GM23338 (cell line): ENCODE measurements at regions not wholly inside any gene's neighbourhood (a gene's known extent, or its start where the extent isn't known, plus 50 kb on each side); places are given as distances from the start of the nearest gene placed in this dataset.

ENCODE experiments used
- ATAC-seq: fragments of 200-7000 bp; cut with Tn5 transposase; 3 replicates; pipeline ENCODE4 v1.9.1; 2020
- DNase-seq: peaks from one replicate; pipeline ENCODE4 v3.0.0-alpha.2; 2015; ENCODE audit warnings: low spot score
- H2AFZ ChIP-seq: fragments of 200-600 bp; sonication (generic); 2 replicates; pipeline ENCODE4 v1.8.0; 2016; ENCODE audit warnings: antibody characterized with exemption, mild to moderate bottlenecking, moderate library complexity
- H3F3A ChIP-seq: fragments of 200-600 bp; sonication (generic); replicated peaks from 2 replicates; pipeline ENCODE4 v1.8.0; 2017; ENCODE audit warnings: antibody characterized with exemption, mixed run types, low read depth
- H3K27ac ChIP-seq: fragments of 200-600 bp; sonication (generic); 2 replicates; pipeline ENCODE4 v1.6.1; 2016; ENCODE audit warnings: low read depth
- H3K27me3 ChIP-seq: fragments of 200-600 bp; sonication (generic); 2 replicates; pipeline ENCODE4 v1.8.0; 2016; ENCODE audit warnings: mild to moderate bottlenecking, mixed run types, moderate library complexity; ENCODE audit not compliant: insufficient read depth
- H3K36me3 ChIP-seq: fragments of 200-600 bp; sonication (generic); 2 replicates; pipeline ENCODE4 v1.8.0; 2016; ENCODE audit warnings: mild to moderate bottlenecking; ENCODE audit not compliant: insufficient read depth
- H3K4me1 ChIP-seq: fragments of 200-600 bp; sonication (generic); 2 replicates; pipeline ENCODE4 v1.8.0; 2016; ENCODE audit warnings: mild to moderate bottlenecking, moderate library complexity; ENCODE audit not compliant: insufficient read depth
- H3K4me2 ChIP-seq: fragments of 200-600 bp; sonication (generic); 2 replicates; pipeline ENCODE4 v1.7.1; 2017; ENCODE audit warnings: mixed run types
- H3K4me3 ChIP-seq: fragments of 200-600 bp; sonication (generic); 2 replicates; pipeline ENCODE4 v1.6.1; 2016; ENCODE audit warnings: mixed run types
- H3K79me2 ChIP-seq: fragments of 200-600 bp; sonication (generic); replicated peaks from 2 replicates; pipeline ENCODE4 v1.8.0; 2017; ENCODE audit warnings: mild to moderate bottlenecking; ENCODE audit not compliant: insufficient read depth
- H3K9me2 ChIP-seq: fragments of 200-600 bp; sonication (generic); 2 replicates; pipeline ENCODE4 v1.8.0; 2017; ENCODE audit not compliant: insufficient read depth
- H4K20me1 ChIP-seq: fragments of 200-600 bp; sonication (generic); replicated peaks from 2 replicates; pipeline ENCODE4 v1.8.0; 2017; ENCODE audit warnings: mild to moderate bottlenecking; ENCODE audit not compliant: insufficient read depth
- H3K27ac Mint-ChIP-seq: 2 replicates; pipeline ENCODE4 v1.8.0; 2020; ENCODE audit warnings: inconsistent platforms, mild to moderate bottlenecking, moderate library complexity, mixed read lengths
- H3K27me3 Mint-ChIP-seq: 3 replicates; pipeline ENCODE4 v1.8.0; 2022; ENCODE audit warnings: low read depth, mild to moderate bottlenecking, moderate library complexity, mixed read lengths, inconsistent platforms; ENCODE audit not compliant: insufficient read depth, poor library complexity
- H3K36me3 Mint-ChIP-seq: 3 replicates; pipeline ENCODE4 v1.8.0; 2021; ENCODE audit warnings: low read depth, mild to moderate bottlenecking, inconsistent platforms, moderate library complexity, mixed read lengths
- H3K4me1 Mint-ChIP-seq: 3 replicates; pipeline ENCODE4 v1.8.0; 2020; ENCODE audit warnings: mild to moderate bottlenecking, inconsistent platforms, mixed read lengths
- H3K4me3 Mint-ChIP-seq: 3 replicates; pipeline ENCODE4 v1.8.0; 2021; ENCODE audit warnings: moderate library complexity, mild to moderate bottlenecking, inconsistent platforms, mixed read lengths
- H3K9me3 Mint-ChIP-seq: 3 replicates; pipeline ENCODE4 v1.8.0; 2020; ENCODE audit warnings: moderate library complexity, mild to moderate bottlenecking, inconsistent platforms, mixed read lengths
- CREB1 ChIP-seq: fragments of 250-450 bp; sonication (Bioruptor Pico); IDR thresholded peaks from 2 replicates; pipeline ENCODE4 v1.5.0; 2020; ENCODE audit warnings: low read depth, mild to moderate bottlenecking, moderate library complexity
- CTCF ChIP-seq, 2 experiments: fragments of 200-600 bp in 1 of 2; sonication (generic) in 1 of 2; conservative IDR thresholded peaks; 2 replicates each; pipeline versions ENCODE4 v1.5.1 to v1.6.1; 2016 to 2017; ENCODE audit warnings: antibody characterized with exemption in 2 of 2, low read depth in 2 of 2, mild to moderate bottlenecking in 2 of 2, moderate library complexity in 1 of 2
- EZH2 ChIP-seq: fragments of 200-600 bp; sonication (generic); IDR thresholded peaks from one replicate; pipeline ENCODE4 v1.8.0; 2017; ENCODE audit warnings: antibody characterized with exemption, mild to moderate bottlenecking, low read depth; ENCODE audit not compliant: unreplicated experiment
- EZH2phosphoT487 ChIP-seq: fragments of 200-600 bp; sonication (generic); IDR thresholded peaks from one replicate; pipeline ENCODE4 v1.8.1; 2018; ENCODE audit warnings: antibody characterized with exemption; ENCODE audit not compliant: unreplicated experiment
- JUNB ChIP-seq: IDR thresholded peaks from one replicate; pipeline ENCODE4 v1.6.1; 2016; ENCODE audit warnings: antibody characterized with exemption; ENCODE audit not compliant: unreplicated experiment
- NANOG ChIP-seq: IDR thresholded peaks from 2 replicates; pipeline ENCODE4 v1.6.1; 2016; ENCODE audit warnings: antibody characterized with exemption, borderline replicate concordance
- POLR2AphosphoS5 ChIP-seq: IDR thresholded peaks from 2 replicates; pipeline ENCODE4 v1.6.1; 2016; ENCODE audit warnings: antibody characterized with exemption, low read depth
- STAT1 ChIP-seq: IDR thresholded peaks from one replicate; pipeline ENCODE4 v1.6.1; 2016; ENCODE audit warnings: antibody characterized with exemption; ENCODE audit not compliant: unreplicated experiment
- ZNF114 ChIP-seq: fragments of 250-450 bp; sonication (Bioruptor Pico); IDR thresholded peaks from 2 replicates; pipeline ENCODE4 v1.5.0; 2020; ENCODE audit warnings: mild to moderate bottlenecking, moderate library complexity
- ZNF331 ChIP-seq: fragments of 250-450 bp; sonication (Bioruptor Pico); IDR thresholded peaks from 2 replicates; pipeline ENCODE4 v1.5.0; 2020; ENCODE audit warnings: low read depth, mild to moderate bottlenecking, moderate library complexity
- TF ChIP-seq, protein P1 (sequence below): fragments of 250-450 bp; sonication (Bioruptor Pico); IDR thresholded peaks from 2 replicates; pipeline ENCODE4 v1.5.0; 2020; ENCODE audit warnings: mild to moderate bottlenecking, moderate library complexity
- TF ChIP-seq, protein P2 (sequence below): IDR thresholded peaks from one replicate; pipeline ENCODE4 v1.6.1; 2018; ENCODE audit warnings: antibody characterized with exemption; ENCODE audit not compliant: unreplicated experiment
- TF ChIP-seq, protein P3 (sequence below): IDR thresholded peaks from 2 replicates; pipeline ENCODE4 v1.6.1; 2016; ENCODE audit warnings: antibody characterized with exemption

- no peak overlapping the region for H3K27ac Mint-ChIP-seq
- 0 out of 2 replicates have a peak overlapping the region, but pooled peaks have one; percentile 69 for H2AFZ ChIP-seq
- H3K27me3 Mint-ChIP-seq: peaks cover 2% of the 10 kb centered on the region
- no peak overlapping the region for H3K4me2 ChIP-seq
- H3K4me1 Mint-ChIP-seq: peaks cover 8% of the 10 kb centered on the region
- H3F3A ChIP-seq: no peaks in the 10 kb centered on the region
- H3K4me3 Mint-ChIP-seq: no peak overlapping the region
- H3K27ac ChIP-seq: no peak overlapping the region
- DNase-seq (no peak), ATAC-seq (no peak)
- no peaks in the 10 kb centered on the region for H3K79me2 ChIP-seq
- TF ChIP-seq ZNF114 (CRISPR knock-in tag) (no peak), STAT1 (no peak), EZH2 (no peak), CREB1 (no peak), EZH2phosphoT487 (no peak), ZNF331 (CRISPR knock-in tag) (no peak), NANOG (no peak), POLR2AphosphoS5 (no peak), CTCF (conservative IDR thresholded peaks at IDR 0.05; ENCODE audit: low read depth in 2 of 2) (no peak), JUNB (no peak)
- TF ChIP-seq, protein P1, sequence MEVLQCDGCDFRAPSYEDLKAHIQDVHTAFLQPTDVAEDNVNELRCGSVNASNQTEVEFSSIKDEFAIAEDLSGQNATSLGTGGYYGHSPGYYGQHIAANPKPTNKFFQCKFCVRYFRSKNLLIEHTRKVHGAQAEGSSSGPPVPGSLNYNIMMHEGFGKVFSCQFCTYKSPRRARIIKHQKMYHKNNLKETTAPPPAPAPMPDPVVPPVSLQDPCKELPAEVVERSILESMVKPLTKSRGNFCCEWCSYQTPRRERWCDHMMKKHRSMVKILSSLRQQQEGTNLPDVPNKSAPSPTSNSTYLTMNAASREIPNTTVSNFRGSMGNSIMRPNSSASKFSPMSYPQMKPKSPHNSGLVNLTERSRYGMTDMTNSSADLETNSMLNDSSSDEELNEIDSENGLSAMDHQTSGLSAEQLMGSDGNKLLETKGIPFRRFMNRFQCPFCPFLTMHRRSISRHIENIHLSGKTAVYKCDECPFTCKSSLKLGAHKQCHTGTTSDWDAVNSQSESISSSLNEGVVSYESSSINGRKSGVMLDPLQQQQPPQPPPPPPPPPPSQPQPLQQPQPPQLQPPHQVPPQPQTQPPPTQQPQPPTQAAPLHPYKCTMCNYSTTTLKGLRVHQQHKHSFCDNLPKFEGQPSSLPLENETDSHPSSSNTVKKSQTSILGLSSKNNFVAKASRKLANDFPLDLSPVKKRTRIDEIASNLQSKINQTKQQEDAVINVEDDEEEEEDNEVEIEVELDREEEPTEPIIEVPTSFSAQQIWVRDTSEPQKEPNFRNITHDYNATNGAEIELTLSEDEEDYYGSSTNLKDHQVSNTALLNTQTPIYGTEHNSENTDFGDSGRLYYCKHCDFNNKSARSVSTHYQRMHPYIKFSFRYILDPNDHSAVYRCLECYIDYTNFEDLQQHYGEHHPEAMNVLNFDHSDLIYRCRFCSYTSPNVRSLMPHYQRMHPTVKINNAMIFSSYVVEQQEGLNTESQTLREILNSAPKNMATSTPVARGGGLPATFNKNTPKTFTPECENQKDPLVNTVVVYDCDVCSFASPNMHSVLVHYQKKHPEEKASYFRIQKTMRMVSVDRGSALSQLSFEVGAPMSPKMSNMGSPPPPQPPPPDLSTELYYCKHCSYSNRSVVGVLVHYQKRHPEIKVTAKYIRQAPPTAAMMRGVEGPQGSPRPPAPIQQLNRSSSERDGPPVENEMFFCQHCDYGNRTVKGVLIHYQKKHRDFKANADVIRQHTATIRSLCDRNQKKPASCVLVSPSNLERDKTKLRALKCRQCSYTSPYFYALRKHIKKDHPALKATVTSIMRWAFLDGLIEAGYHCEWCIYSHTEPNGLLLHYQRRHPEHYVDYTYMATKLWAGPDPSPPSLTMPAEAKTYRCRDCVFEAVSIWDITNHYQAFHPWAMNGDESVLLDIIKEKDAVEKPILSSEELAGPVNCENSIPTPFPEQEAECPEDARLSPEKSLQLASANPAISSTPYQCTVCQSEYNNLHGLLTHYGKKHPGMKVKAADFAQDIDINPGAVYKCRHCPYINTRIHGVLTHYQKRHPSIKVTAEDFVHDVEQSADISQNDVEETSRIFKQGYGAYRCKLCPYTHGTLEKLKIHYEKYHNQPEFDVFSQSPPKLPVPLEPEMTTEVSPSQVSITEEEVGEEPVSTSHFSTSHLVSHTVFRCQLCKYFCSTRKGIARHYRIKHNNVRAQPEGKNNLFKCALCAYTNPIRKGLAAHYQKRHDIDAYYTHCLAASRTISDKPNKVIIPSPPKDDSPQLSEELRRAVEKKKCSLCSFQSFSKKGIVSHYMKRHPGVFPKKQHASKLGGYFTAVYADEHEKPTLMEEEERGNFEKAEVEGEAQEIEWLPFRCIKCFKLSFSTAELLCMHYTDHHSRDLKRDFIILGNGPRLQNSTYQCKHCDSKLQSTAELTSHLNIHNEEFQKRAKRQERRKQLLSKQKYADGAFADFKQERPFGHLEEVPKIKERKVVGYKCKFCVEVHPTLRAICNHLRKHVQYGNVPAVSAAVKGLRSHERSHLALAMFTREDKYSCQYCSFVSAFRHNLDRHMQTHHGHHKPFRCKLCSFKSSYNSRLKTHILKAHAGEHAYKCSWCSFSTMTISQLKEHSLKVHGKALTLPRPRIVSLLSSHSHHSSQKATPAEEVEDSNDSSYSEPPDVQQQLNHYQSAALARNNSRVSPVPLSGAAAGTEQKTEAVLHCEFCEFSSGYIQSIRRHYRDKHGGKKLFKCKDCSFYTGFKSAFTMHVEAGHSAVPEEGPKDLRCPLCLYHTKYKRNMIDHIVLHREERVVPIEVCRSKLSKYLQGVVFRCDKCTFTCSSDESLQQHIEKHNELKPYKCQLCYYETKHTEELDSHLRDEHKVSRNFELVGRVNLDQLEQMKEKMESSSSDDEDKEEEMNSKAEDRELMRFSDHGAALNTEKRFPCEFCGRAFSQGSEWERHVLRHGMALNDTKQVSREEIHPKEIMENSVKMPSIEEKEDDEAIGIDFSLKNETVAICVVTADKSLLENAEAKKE: no peak
- TF ChIP-seq, protein P2, sequence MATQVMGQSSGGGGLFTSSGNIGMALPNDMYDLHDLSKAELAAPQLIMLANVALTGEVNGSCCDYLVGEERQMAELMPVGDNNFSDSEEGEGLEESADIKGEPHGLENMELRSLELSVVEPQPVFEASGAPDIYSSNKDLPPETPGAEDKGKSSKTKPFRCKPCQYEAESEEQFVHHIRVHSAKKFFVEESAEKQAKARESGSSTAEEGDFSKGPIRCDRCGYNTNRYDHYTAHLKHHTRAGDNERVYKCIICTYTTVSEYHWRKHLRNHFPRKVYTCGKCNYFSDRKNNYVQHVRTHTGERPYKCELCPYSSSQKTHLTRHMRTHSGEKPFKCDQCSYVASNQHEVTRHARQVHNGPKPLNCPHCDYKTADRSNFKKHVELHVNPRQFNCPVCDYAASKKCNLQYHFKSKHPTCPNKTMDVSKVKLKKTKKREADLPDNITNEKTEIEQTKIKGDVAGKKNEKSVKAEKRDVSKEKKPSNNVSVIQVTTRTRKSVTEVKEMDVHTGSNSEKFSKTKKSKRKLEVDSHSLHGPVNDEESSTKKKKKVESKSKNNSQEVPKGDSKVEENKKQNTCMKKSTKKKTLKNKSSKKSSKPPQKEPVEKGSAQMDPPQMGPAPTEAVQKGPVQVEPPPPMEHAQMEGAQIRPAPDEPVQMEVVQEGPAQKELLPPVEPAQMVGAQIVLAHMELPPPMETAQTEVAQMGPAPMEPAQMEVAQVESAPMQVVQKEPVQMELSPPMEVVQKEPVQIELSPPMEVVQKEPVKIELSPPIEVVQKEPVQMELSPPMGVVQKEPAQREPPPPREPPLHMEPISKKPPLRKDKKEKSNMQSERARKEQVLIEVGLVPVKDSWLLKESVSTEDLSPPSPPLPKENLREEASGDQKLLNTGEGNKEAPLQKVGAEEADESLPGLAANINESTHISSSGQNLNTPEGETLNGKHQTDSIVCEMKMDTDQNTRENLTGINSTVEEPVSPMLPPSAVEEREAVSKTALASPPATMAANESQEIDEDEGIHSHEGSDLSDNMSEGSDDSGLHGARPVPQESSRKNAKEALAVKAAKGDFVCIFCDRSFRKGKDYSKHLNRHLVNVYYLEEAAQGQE: no peak
- TF ChIP-seq, protein P3, sequence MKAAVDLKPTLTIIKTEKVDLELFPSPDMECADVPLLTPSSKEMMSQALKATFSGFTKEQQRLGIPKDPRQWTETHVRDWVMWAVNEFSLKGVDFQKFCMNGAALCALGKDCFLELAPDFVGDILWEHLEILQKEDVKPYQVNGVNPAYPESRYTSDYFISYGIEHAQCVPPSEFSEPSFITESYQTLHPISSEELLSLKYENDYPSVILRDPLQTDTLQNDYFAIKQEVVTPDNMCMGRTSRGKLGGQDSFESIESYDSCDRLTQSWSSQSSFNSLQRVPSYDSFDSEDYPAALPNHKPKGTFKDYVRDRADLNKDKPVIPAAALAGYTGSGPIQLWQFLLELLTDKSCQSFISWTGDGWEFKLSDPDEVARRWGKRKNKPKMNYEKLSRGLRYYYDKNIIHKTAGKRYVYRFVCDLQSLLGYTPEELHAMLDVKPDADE: no peak
- H4K20me1 ChIP-seq: no peaks in the 10 kb centered on the region
- H3K4me3 ChIP-seq: no peak overlapping the region
- no peaks in the 10 kb centered on the region for H3K36me3 ChIP-seq
- H3K36me3 Mint-ChIP-seq: peaks cover 6% of the 10 kb centered on the region; the same call in 1 of the 3 replicates
- H3K27me3 ChIP-seq: no peaks in the 10 kb centered on the region
- peaks cover 5% of the 10 kb centered on the region; the same call in 2 of the 3 replicates for H3K9me3 Mint-ChIP-seq
- peaks cover 7% of the 10 kb centered on the region; the same call in 1 of the 2 replicates for H3K9me2 ChIP-seq
- H3K4me1 ChIP-seq: no peaks in the 10 kb centered on the region
Measured at GRCh38 chr2:142813830-142814829, 63.3 kb upstream of the KYNU start.
